Fibroblast of lung (primary cell): ENCODE measurements at regions not wholly inside any gene's neighbourhood (a gene's known extent, or its start where the extent isn't known, plus 50 kb on each side); places are given as distances from the start of the nearest gene placed in this dataset.
A peak's percentile ranks its signal among the peaks of the same experiment; 100 is the strongest.

ENCODE experiments used
- DNase-seq, 2 donors: peaks; one replicate each; pipeline versions ENCODE4 v3.0.0 to v3.0.0-alpha.2; 2010; ENCODE audit warnings: low read depth in 2 of 2
- H2AFZ ChIP-seq: 2 replicates; pipeline ENCODE4 v1.5.1; 2012; ENCODE audit warnings: low read length, control low read depth, inconsistent platforms
- H3K27ac ChIP-seq: 2 replicates; pipeline ENCODE4 v1.5.1; 2011; ENCODE audit warnings: low read length, control low read depth; ENCODE audit not compliant: insufficient read depth
- H3K27me3 ChIP-seq: 2 replicates; pipeline ENCODE4 v1.5.1; 2011; ENCODE audit warnings: mild to moderate bottlenecking, low read length; ENCODE audit not compliant: control insufficient read depth, insufficient read depth
- H3K36me3 ChIP-seq: 2 replicates; pipeline ENCODE4 v1.5.1; 2011; ENCODE audit warnings: low read length; ENCODE audit not compliant: control insufficient read depth, insufficient read depth
- H3K4me1 ChIP-seq: 2 replicates; pipeline ENCODE4 v1.5.1; 2011; ENCODE audit warnings: low read length; ENCODE audit not compliant: control insufficient read depth, insufficient read depth; ENCODE audit errors: extremely low read depth
- H3K4me2 ChIP-seq: 2 replicates; pipeline ENCODE4 v1.5.1; 2011; ENCODE audit warnings: low read length, control low read depth; ENCODE audit not compliant: insufficient read depth; ENCODE audit errors: extremely low read depth
- H3K4me3 ChIP-seq, 4 experiments: fragments of 200-600 bp in 1 of 4; sonication (generic) in 1 of 4; replicated peaks in 1 of 4; 2 replicates each; pipeline ENCODE4 v1.5.1; 2011 to 2016; ENCODE audit warnings: low read length in 4 of 4, low read depth in 3 of 4, mild to moderate bottlenecking in 3 of 4, control low read depth in 2 of 4, inconsistent platforms in 1 of 4, mixed read lengths in 1 of 4; ENCODE audit not compliant: insufficient read depth in 1 of 4; ENCODE audit errors: control extremely low read depth in 1 of 4
- H3K79me2 ChIP-seq: 2 replicates; pipeline ENCODE4 v1.5.1; 2012; ENCODE audit warnings: mild to moderate bottlenecking, low read length, inconsistent platforms; ENCODE audit not compliant: control insufficient read depth, insufficient read depth
- H3K9ac ChIP-seq: 2 replicates; pipeline ENCODE4 v1.5.1; 2011; ENCODE audit warnings: mild to moderate bottlenecking, low read length, control low read depth; ENCODE audit not compliant: insufficient read depth
- H3K9me3 ChIP-seq: 2 replicates; pipeline ENCODE4 v1.5.1; 2012; ENCODE audit warnings: low read depth, low read length; ENCODE audit not compliant: control insufficient read depth, insufficient read depth
- H4K20me1 ChIP-seq: 2 replicates; pipeline ENCODE4 v1.5.1; 2011; ENCODE audit warnings: low read length; ENCODE audit not compliant: control insufficient read depth, insufficient read depth; ENCODE audit errors: extremely low read depth
- EZH2 ChIP-seq: IDR thresholded peaks from 2 replicates; pipeline ENCODE4 v1.5.1; 2012; ENCODE audit warnings: low read length, control low read depth, mild to moderate bottlenecking; ENCODE audit errors: missing control alignments
- TF ChIP-seq, protein P1 (sequence below), 2 donors: IDR thresholded peaks in 1 of 2; conservative IDR thresholded peaks in 1 of 2; 1 replicate in 1 of 2; 2 replicates in 1 of 2; pipeline ENCODE4 v1.5.1; 2011 to 2012; ENCODE audit warnings: low read length in 2 of 2, control low read depth in 1 of 2, inconsistent platforms in 1 of 2, low read depth in 1 of 2, mild to moderate bottlenecking in 1 of 2

DNA sequence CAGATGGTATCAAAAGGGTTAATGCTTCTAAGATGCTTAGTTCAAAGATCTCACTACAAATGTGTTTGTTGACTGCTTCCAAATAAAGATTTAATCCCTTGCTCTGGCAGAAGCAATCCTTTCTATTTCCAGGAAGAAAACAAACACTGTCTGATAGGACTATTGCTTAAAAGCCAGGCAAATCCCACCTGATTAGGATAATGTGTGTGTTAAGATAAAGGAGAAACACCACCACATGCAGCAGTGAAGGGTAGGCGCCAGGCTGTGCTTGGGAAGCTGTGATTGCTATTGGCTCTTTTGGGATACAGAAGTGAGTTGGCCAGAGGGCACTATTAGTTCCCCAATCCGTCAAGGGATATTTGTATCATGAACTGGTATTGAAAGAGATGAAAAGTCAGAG, 62.8 kb upstream of the LRCH1 start:
- Histone ChIP-seq H3K4me3 (no peak overlapping the region), H2AFZ (no peak overlapping the region), H3K79me2 (no peaks in the 10 kb centered on the region), H3K4me1 (peaks cover 10% of the 10 kb centered on the region), H3K27ac (peak overlapping the region; percentile 13), H4K20me1 (no peaks in the 10 kb centered on the region), H3K4me2 (peak overlapping the region; percentile 33), H3K27me3 (no peaks in the 10 kb centered on the region), H3K9me3 (no peaks in the 10 kb centered on the region), H3K36me3 (no peaks in the 10 kb centered on the region), H3K9ac (no peak overlapping the region)
- no peak for DNase-seq
- TF ChIP-seq, protein P1, sequence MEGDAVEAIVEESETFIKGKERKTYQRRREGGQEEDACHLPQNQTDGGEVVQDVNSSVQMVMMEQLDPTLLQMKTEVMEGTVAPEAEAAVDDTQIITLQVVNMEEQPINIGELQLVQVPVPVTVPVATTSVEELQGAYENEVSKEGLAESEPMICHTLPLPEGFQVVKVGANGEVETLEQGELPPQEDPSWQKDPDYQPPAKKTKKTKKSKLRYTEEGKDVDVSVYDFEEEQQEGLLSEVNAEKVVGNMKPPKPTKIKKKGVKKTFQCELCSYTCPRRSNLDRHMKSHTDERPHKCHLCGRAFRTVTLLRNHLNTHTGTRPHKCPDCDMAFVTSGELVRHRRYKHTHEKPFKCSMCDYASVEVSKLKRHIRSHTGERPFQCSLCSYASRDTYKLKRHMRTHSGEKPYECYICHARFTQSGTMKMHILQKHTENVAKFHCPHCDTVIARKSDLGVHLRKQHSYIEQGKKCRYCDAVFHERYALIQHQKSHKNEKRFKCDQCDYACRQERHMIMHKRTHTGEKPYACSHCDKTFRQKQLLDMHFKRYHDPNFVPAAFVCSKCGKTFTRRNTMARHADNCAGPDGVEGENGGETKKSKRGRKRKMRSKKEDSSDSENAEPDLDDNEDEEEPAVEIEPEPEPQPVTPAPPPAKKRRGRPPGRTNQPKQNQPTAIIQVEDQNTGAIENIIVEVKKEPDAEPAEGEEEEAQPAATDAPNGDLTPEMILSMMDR (conservative IDR thresholded peaks at IDR 0.05 in 1 of 2, IDR thresholded peaks at IDR 0.05 in 1 of 2; ENCODE audit: low read depth in 1 of 2, low read length in 2 of 2), result no peak
- no peak for TF ChIP-seq EZH2

DNA sequence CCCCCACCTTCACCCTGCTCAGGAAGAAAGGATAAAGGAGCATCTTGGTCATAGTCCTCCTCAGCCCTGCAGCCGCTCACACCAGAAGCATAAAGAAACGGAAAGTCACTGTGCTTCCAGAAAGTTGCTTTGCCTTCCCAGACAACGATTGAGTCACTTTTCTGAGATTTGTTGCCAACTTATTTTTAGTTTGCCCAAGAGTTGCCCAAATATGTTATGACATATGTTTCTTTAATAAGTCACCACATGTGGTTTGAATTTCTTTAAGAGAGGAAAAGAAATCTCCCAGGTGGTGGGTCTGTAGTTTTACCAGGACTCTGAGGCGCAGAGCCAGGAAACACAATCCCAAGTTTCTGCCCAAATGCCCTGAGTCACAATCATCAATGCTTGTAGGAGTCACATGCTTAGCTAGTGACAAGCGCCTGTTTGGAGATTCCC, 63.4 kb upstream of the LRCH1 start:
- no peak overlapping the region for H3K9ac ChIP-seq
- DNase-seq, result peak; percentile 88 to 92
- H3K27me3 ChIP-seq, result no peaks in the 10 kb centered on the region
- H3K79me2 ChIP-seq, result no peaks in the 10 kb centered on the region
- H3K27ac ChIP-seq, result peak overlapping the region; percentile 13
- H3K9me3 ChIP-seq, result no peaks in the 10 kb centered on the region
- H3K4me3 ChIP-seq, result peak overlapping the region in 2 of 4 experiments; percentile 7 to 17
- TF ChIP-seq, protein P1 (conservative IDR thresholded peaks at IDR 0.05 in 1 of 2, IDR thresholded peaks at IDR 0.05 in 1 of 2; ENCODE audit: low read depth in 1 of 2, low read length in 2 of 2), result no peak
- TF ChIP-seq EZH2, result no peak
- H4K20me1 ChIP-seq, result no peaks in the 10 kb centered on the region
- no peak overlapping the region for H2AFZ ChIP-seq
- no peaks in the 10 kb centered on the region for H3K36me3 ChIP-seq
- peaks cover 10% of the 10 kb centered on the region for H3K4me1 ChIP-seq
- peak overlapping the region; percentile 66 for H3K4me2 ChIP-seq

DNA sequence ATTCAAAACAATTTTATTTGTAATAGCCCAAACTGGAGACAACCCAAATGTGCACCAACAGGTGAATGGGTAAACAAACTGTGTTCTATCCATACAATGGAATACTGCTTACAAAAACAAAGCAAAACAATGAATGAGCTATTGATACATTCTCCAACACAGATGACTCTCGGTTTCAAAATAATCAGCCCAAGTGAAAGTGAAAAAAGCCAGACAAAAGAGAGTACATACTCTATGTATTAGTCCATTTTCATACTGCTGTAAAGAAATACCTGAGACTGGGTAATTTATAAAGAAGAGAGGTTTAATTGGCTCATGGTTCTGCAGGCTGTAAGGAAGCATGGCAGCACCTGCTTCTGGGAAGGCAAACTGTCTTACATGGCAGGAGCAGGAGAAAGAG, 65.2 kb upstream of the LRCH1 start:
- H3K4me1 ChIP-seq, result peaks cover 10% of the 10 kb centered on the region
- TF ChIP-seq EZH2, result no peak
- TF ChIP-seq, protein P1 (conservative IDR thresholded peaks at IDR 0.05 in 1 of 2, IDR thresholded peaks at IDR 0.05 in 1 of 2; ENCODE audit: low read depth in 1 of 2, low read length in 2 of 2), result no peak
- H3K27ac ChIP-seq, result no peak overlapping the region
- no peak overlapping the region for H3K4me3 ChIP-seq
- no peaks in the 10 kb centered on the region for H3K27me3 ChIP-seq
- H3K9ac ChIP-seq, result no peak overlapping the region
- H2AFZ ChIP-seq, result no peak overlapping the region
- no peaks in the 10 kb centered on the region for H4K20me1 ChIP-seq
- DNase-seq, result no peak
- H3K79me2 ChIP-seq, result no peaks in the 10 kb centered on the region
- H3K4me2 ChIP-seq, result no peak overlapping the region
- H3K36me3 ChIP-seq, result no peaks in the 10 kb centered on the region
- no peaks in the 10 kb centered on the region for H3K9me3 ChIP-seq
